Left ventricle myocardium inferior (tissue), 1 donor: ENCODE measurements at regions not wholly inside any gene's neighbourhood (a gene's known extent, or its start where the extent isn't known, plus 50 kb on each side); places are given as distances from the start of the nearest gene placed in this dataset.
"Not testable (repeated sequence)": the region's sequence is repeated elsewhere in the genome, so short reads cannot be mapped to it uniquely, and the experiment has no call there.

Experiments used
- DNase-seq: peaks from one replicate; pipeline ENCODE4 v3.0.0-alpha.2; 2020
- H3K27ac ChIP-seq: fragments of 200-600 bp; replicated peaks from 2 replicates; pipeline ENCODE4 v1.8.0; 2021
- H3K27me3 ChIP-seq: fragments of 200-600 bp; 2 replicates; pipeline ENCODE4 v1.8.0; 2021; ENCODE audit warnings: low read depth
- H3K36me3 ChIP-seq: fragments of 200-600 bp; 2 replicates; pipeline ENCODE4 v1.8.0; 2021
- H3K4me1 ChIP-seq: fragments of 200-600 bp; 2 replicates; pipeline ENCODE4 v1.8.0; 2021
- H3K4me3 ChIP-seq: fragments of 200-600 bp; 2 replicates; pipeline ENCODE4 v1.8.0; 2021; ENCODE audit warnings: mild to moderate bottlenecking, moderate library complexity
- H3K9me3 ChIP-seq: fragments of 200-600 bp; replicated peaks from 2 replicates; pipeline ENCODE4 v1.8.0; 2021
- intact Hi-C: fragments of 100-400 bp; cut with micrococcal nuclease; formaldehyde crosslinking; loops from one replicate; pipeline ENCODE4 v1.11.0; 2022
- TF ChIP-seq, protein P1 (sequence below): fragments of 200-600 bp; IDR thresholded peaks from 2 replicates; pipeline ENCODE4 v1.8.0; 2021; ENCODE audit warnings: antibody characterized with exemption, mild to moderate bottlenecking, borderline replicate concordance
- donor health status: DM: no; HTN: yes; CAD: no; lungs with severe emphysema.

DNA sequence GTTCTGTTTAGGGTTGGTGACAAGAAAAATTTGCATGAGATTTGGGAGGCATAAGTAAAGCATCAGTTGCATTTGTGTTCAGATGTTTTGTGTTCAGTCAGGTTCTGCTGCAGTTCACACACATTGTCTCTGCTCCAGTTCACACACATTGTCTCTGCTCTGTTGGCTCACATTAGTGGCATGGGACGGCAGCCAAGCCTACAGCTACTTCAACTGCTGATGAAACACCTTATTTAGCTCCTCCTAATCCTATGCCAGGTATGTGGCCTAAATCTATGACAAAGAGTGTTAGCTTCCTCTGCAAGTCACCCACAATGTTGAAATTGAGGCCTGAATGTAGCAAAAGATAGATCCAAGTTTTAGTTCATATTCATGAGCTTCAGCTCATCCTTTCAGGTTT, 278.1 kb upstream of the SYNCRIP start:
- H3K9me3 ChIP-seq = peaks cover 5% of the 10 kb centered on the region
- no peaks in the 10 kb centered on the region for H3K36me3 ChIP-seq
- no peaks in the 10 kb centered on the region for H3K4me1 ChIP-seq
- intact Hi-C loops = no loop called here
- no peaks in the 10 kb centered on the region for H3K27me3 ChIP-seq
- peak; percentile 50 for DNase-seq
- H3K4me3 ChIP-seq = no peak overlapping the region
- no peak overlapping the region for H3K27ac ChIP-seq
- TF ChIP-seq, protein P1, sequence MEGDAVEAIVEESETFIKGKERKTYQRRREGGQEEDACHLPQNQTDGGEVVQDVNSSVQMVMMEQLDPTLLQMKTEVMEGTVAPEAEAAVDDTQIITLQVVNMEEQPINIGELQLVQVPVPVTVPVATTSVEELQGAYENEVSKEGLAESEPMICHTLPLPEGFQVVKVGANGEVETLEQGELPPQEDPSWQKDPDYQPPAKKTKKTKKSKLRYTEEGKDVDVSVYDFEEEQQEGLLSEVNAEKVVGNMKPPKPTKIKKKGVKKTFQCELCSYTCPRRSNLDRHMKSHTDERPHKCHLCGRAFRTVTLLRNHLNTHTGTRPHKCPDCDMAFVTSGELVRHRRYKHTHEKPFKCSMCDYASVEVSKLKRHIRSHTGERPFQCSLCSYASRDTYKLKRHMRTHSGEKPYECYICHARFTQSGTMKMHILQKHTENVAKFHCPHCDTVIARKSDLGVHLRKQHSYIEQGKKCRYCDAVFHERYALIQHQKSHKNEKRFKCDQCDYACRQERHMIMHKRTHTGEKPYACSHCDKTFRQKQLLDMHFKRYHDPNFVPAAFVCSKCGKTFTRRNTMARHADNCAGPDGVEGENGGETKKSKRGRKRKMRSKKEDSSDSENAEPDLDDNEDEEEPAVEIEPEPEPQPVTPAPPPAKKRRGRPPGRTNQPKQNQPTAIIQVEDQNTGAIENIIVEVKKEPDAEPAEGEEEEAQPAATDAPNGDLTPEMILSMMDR = no peak

DNA sequence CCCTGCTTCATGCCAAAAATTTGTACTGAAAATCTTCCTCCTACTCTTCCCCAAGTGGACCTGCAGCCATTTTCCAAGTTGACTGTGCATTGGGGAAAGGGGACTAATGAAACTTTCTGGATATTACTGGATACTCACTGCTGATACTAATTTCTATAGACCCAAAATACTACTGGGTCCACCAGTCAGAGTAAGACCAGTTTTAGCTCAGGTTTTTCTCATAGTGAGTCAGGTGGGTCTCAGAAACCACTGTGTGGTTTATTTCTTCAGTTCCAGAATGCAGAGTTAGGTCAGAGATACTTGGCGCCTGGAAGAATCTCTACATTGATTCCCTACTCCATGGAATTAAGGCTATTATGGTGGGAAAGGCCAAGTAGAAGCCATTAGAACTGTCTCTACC, 274.8 kb upstream of the SYNCRIP start:
- no peak for DNase-seq
- no peaks in the 10 kb centered on the region for H3K36me3 ChIP-seq
- H3K4me3 ChIP-seq = no peak overlapping the region
- H3K4me1 ChIP-seq = no peaks in the 10 kb centered on the region
- intact Hi-C loops = no loop called here
- H3K9me3 ChIP-seq = no peaks in the 10 kb centered on the region
- no peak overlapping the region for H3K27ac ChIP-seq
- TF ChIP-seq, protein P1 = no peak
- no peaks in the 10 kb centered on the region for H3K27me3 ChIP-seq

DNA sequence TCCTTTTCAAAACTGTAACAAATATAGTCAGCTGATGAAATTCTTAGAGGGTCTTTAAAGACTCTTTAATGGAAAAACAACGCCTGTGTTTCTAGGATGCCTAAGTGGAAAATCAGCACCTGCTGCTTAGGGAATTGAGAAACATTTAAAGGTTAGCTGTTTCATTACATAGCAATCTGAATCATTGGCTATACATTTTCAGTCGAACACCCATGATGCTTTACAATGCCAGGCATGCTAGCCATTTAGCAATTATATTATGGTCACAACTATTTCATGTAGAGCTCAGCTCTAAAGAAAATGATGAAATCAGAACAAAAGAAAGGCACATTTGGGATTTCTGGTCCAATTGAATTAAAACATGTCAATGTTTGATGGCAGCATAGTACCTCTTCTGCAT, 270.3 kb upstream of the SYNCRIP start:
- Histone ChIP-seq H3K27ac (no peak overlapping the region), H3K36me3 (no peaks in the 10 kb centered on the region), H3K4me1 (no peaks in the 10 kb centered on the region), H3K9me3 (no peaks in the 10 kb centered on the region), H3K4me3 (no peak overlapping the region), H3K27me3 (no peaks in the 10 kb centered on the region)
- intact Hi-C loops = no loop called here
- DNase-seq = no peak
- TF ChIP-seq, protein P1 = no peak

DNA sequence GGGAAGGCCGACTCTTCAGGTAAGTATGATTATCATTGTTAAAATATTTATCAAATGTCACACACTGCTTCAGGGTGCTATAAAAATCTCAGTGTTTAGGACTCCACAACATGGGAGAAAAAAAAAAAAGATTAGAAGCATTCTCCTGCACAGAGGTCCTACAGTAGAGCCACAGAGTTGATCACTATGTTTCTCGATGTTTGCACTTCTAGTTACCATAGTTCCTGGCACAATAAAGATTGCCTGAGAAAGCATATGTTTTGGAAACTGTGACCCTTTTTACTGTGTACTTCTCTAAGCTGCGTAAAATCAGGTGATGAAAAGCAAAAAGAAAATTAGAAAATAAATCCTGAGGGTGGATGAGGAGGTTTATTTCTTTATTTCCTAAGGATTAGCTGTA, 269.9 kb upstream of the SYNCRIP start:
- no peaks in the 10 kb centered on the region for H3K36me3 ChIP-seq
- no peak overlapping the region for H3K27ac ChIP-seq
- intact Hi-C loops = no loop called here
- H3K4me3 ChIP-seq = no peak overlapping the region
- TF ChIP-seq, protein P1 = no peak
- DNase-seq = no peak
- no peaks in the 10 kb centered on the region for H3K9me3 ChIP-seq
- no peaks in the 10 kb centered on the region for H3K4me1 ChIP-seq
- H3K27me3 ChIP-seq = no peaks in the 10 kb centered on the region

DNA sequence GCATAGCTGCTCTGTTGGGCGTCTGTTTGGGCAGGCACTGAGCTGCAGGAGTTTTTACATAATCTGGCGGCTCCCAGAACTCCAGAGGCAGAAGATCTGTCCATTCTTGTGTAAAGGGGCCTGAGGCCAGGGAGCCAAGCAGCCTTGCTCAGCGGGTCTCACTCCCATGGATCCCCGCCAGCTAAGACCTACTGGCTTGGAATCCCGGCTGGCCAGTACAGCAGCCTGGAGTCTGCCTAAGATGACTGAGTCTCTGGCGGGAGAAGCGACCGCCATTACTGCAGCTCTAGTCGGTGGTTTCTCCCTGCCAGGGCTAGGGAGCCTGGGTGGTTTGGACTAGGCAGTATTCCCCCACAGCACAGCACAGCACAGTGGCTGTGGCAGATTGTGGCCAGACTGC, 268.4 kb upstream of the SYNCRIP start:
- Histone ChIP-seq H3K36me3 (no peaks in the 10 kb centered on the region), H3K27me3 (no peaks in the 10 kb centered on the region), H3K9me3 (no peaks in the 10 kb centered on the region), H3K4me3 (no peak overlapping the region), H3K4me1 (no peaks in the 10 kb centered on the region), H3K27ac (no peak overlapping the region)
- intact Hi-C loops = no loop called here
- no peak for DNase-seq
- TF ChIP-seq, protein P1 = no peak

DNA sequence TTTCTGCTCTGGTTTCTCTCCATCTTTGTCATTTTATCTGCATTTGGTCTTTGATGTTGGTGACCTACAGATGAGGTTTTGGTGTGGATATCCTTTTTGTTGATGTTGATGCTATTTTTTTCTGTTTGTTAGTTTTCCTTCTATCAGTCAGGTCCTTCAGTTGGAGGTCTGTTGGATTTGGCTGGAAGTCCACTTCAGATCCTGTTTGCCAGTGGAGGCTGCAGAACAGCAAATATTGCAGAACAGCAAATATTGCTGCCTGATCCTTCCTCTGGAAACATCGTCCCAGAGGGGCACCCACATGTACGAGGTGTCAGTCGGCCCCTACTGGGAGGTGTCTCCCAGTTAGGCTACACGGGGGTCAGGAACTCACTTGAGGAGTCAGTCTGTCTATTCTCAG, 265.4 kb upstream of the SYNCRIP start:
- intact Hi-C loops, DNase-seq, H3K36me3 ChIP-seq, H3K4me3 ChIP-seq, H3K27me3 ChIP-seq, H3K4me1 ChIP-seq, H3K9me3 ChIP-seq, H3K27ac ChIP-seq: not testable (repeated sequence)
